HCT116 (cell line): ENCODE measurements at regions not wholly inside any gene's neighbourhood (a gene's known extent, or its start where the extent isn't known, plus 50 kb on each side); places are given as distances from the start of the nearest gene placed in this dataset.

Experiments used
- ATAC-seq: fragments of 200-7000 bp; cut with Tn5 transposase; 2 replicates; pipeline ENCODE4 v1.9.1; 2020; ENCODE audit warnings: mild to moderate bottlenecking, moderate library complexity
- BruUV-seq: library from RNA; stranded (reverse); fragments of 400-500 nt; replicated peaks from 2 replicates; lab custom pipeline; 2021; lab: Mats Ljungman, UMichigan
- CTCF ChIA-PET: fragments of 300-600 bp; sonication (Branson Sonifier 250); formaldehyde crosslinking; loops from one replicate; lab custom pipeline; 2021; ENCODE audit warnings: antibody characterized with exemption; lab: Charles Lee
- POLR2A ChIA-PET: fragments of 300-600, 350-600 bp; sonication (Branson Sonifier 250); formaldehyde crosslinking; loops from one replicate; lab custom pipeline; 2021; ENCODE audit warnings: antibody characterized with exemption; lab: Charles Lee
- RAD21 ChIA-PET, 2 experiments: fragments of 300-600 bp; sonication (Branson Sonifier 250); formaldehyde crosslinking; loops; one replicate each; lab custom pipeline; 2023; ENCODE audit warnings: low total read pairs in 2 of 2; ENCODE audit not compliant: uncharacterized antibody in 2 of 2, unreplicated experiment in 2 of 2, low non-redundant PET in 1 of 2; lab: Charles Lee
- DNase-seq: peaks from one replicate; pipeline ENCODE4 v3.0.0-alpha.2; 2010; ENCODE audit warnings: low read depth, low spot score
- H2AFZ ChIP-seq: fragments of 200-600 bp; shearing (Covaris generic), sonication (generic); 2 replicates; pipeline ENCODE4 v1.6.1; 2017; ENCODE audit warnings: low read depth, mixed run types, mixed read lengths, antibody characterized with exemption, low read length; ENCODE audit not compliant: poor library complexity, severe bottlenecking
- H3K27ac ChIP-seq: 2 replicates; pipeline ENCODE4 v1.5.1; 2012; ENCODE audit warnings: low read depth, low read length
- H3K27me3 ChIP-seq: fragments of 200-600 bp; sonication (generic); 2 replicates; pipeline ENCODE4 v1.6.1; 2016; ENCODE audit warnings: mixed run types, low read length, mixed read lengths; ENCODE audit not compliant: insufficient read depth
- H3K36me3 ChIP-seq, 2 experiments: fragments of 200-500 bp in 1 of 2; fragments of 200-600 bp in 1 of 2; sonication (Bioruptor generic) in 1 of 2; sonication (generic) in 1 of 2; 2 replicates each; pipeline versions ENCODE4 v1.5.1 to v1.6.1; 2014 to 2016; ENCODE audit warnings: low read length in 2 of 2, inconsistent platforms in 1 of 2, mixed read lengths in 1 of 2, mixed run types in 1 of 2; ENCODE audit not compliant: insufficient read depth in 2 of 2, control insufficient read depth in 1 of 2
- H3K4me1 ChIP-seq, 2 experiments: fragments of 200-600 bp in 1 of 2; sonication (generic) in 1 of 2; 2 replicates each; pipeline versions ENCODE4 v1.5.1 to v1.6.1; 2012 to 2017; ENCODE audit warnings: low read length in 2 of 2, inconsistent platforms in 1 of 2, mild to moderate bottlenecking in 1 of 2, mixed read lengths in 1 of 2, mixed run types in 1 of 2, moderate library complexity in 1 of 2; ENCODE audit not compliant: insufficient read depth in 2 of 2, control insufficient read depth in 1 of 2
- H3K4me2 ChIP-seq: fragments of 200-600 bp; sonication (generic); 2 replicates; pipeline ENCODE4 v1.6.1; 2017; ENCODE audit warnings: mixed run types, low read length, mixed read lengths
- H3K4me3 ChIP-seq, 2 experiments: fragments of 200-600 bp in 1 of 2; sonication (generic) in 1 of 2; replicated peaks in 1 of 2; 2 replicates each; pipeline ENCODE4 v1.5.1; 2011 to 2016; ENCODE audit warnings: low read length in 2 of 2, control low read depth in 1 of 2, low read depth in 1 of 2, mild to moderate bottlenecking in 1 of 2, mixed read lengths in 1 of 2, mixed run types in 1 of 2
- H3K79me2 ChIP-seq: fragments of 200-600 bp; sonication (generic); 2 replicates; pipeline ENCODE4 v1.6.1; 2017; ENCODE audit warnings: mild to moderate bottlenecking, mixed run types, low read length, moderate library complexity, mixed read lengths; ENCODE audit not compliant: insufficient read depth
- H3K9ac ChIP-seq: fragments of 200-600 bp; sonication (generic); 2 replicates; pipeline ENCODE4 v1.6.1; 2016; ENCODE audit warnings: low read length, mixed read lengths
- H3K9me2 ChIP-seq: fragments of 200-600 bp; sonication (generic), shearing (Covaris generic); 2 replicates; pipeline ENCODE4 v1.6.1; 2017; ENCODE audit warnings: mixed run types, mild to moderate bottlenecking, moderate library complexity; ENCODE audit not compliant: insufficient read depth
- H3K9me3 ChIP-seq, 2 experiments: fragments of 200-500 bp in 1 of 2; fragments of 200-600 bp in 1 of 2; sonication (Bioruptor generic) in 1 of 2; sonication (generic) in 1 of 2; 2 replicates each; pipeline ENCODE4 v1.6.1; 2014 to 2017; ENCODE audit warnings: low read length in 2 of 2, mixed read lengths in 2 of 2, inconsistent platforms in 1 of 2, low read depth in 1 of 2, mild to moderate bottlenecking in 1 of 2, mixed run types in 1 of 2, moderate library complexity in 1 of 2; ENCODE audit not compliant: control insufficient read depth in 1 of 2, insufficient read depth in 1 of 2
- H4K20me1 ChIP-seq: fragments of 200-600 bp; sonication (generic), shearing (Covaris generic); 2 replicates; pipeline ENCODE4 v1.6.1; 2017; ENCODE audit warnings: mixed run types, mild to moderate bottlenecking, moderate library complexity; ENCODE audit not compliant: insufficient read depth
- CTCF ChIP-seq, 3 experiments: fragments of 200-600 bp in 1 of 3; sonication (generic) in 1 of 3; IDR thresholded peaks in 2 of 3; conservative IDR thresholded peaks in 1 of 3; 2 replicates each; pipeline ENCODE4 v1.5.1; 2012 to 2017; ENCODE audit warnings: low read depth in 2 of 3, low read length in 2 of 3, antibody characterized with exemption in 1 of 3, borderline replicate concordance in 1 of 3, control low read depth in 1 of 3, mild to moderate bottlenecking in 1 of 3, mixed read lengths in 1 of 3, mixed run types in 1 of 3, moderate library complexity in 1 of 3; ENCODE audit not compliant: insufficient read depth in 1 of 3
- EGR1 ChIP-seq: IDR thresholded peaks from 2 replicates; pipeline ENCODE4 v1.6.1; 2012; ENCODE audit warnings: low read depth
- ELF1 ChIP-seq: IDR thresholded peaks from 2 replicates; pipeline ENCODE4 v1.6.1; 2012; ENCODE audit warnings: low read depth, borderline replicate concordance
- MAX ChIP-seq: IDR thresholded peaks from 2 replicates; pipeline ENCODE4 v1.6.1; 2012
- SP1 ChIP-seq: IDR thresholded peaks from 2 replicates; pipeline ENCODE4 v1.6.1; 2012; ENCODE audit warnings: low read depth
- SRF ChIP-seq: IDR thresholded peaks from 2 replicates; pipeline ENCODE4 v1.6.1; 2012; ENCODE audit warnings: low read depth
- intact Hi-C: fragments of 100-400 bp; cut with micrococcal nuclease; formaldehyde crosslinking; loops from 2 replicates; pipeline ENCODE4 v1.10.0; 2022

DNA sequence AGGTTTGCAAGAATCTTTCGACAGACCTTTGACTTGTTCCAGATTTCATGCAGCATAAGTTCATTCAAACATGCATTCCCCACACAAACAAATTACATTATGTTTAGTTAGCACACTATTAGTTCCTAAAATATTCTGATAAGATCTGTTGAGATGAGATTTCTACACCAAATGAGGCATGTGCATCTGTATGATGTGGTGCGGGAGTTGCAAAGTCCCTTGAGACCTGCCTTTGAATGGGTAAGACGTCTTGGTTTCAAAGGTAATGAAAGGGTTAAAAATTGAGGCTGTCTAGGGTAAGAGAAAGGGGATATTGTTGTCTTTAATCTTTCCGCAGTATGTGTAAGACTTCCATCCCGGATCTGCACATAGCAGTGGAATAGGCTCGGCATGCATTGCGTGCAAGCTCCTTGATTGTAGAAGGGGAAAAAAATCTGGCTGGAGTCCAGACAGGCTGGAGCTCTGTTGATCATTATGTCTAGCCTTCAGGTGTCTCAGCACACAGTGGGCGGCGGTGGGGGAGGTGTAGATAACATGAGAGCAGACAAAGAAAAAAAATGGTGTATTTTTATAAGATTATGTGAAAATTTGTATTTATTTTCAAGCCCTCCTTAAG, 296.6 kb downstream of the PTPRC start (continued):
- TF ChIP-seq ELF1 (no peak), SRF (peak; percentile 53), SP1 (peak; percentile 89)

DNA sequence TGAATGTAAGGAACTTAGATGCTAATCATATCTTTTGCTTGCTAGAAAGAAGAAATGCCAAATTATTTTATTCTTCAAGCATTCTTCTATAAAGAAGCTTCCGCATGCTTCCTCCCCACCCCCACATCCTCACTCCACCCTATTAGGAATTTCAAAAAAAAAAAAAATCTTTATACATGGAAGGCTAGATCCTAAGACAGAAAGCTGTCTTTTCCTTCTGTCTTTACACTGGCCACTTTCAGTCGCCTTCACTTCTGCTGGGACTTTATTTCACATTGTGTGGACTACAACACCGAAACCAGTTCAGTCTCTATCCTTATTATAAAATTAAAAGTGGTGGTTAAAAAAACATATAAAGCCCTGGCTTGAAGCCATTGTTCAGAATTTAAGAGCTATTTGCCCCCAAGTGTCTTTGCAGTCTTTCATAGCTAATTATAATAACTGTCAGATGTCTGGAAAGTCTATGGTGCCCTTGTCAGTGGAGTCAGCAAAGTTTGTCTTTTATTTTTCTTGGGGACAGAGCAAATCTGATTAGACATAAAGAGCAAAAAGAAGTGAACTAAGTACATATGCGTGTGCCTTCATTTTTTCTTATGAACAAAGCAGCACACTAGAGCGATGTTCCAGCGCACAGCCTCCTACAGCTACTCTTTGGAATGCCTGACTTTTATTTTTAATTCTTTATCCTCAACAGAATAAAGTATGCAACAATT, 297.7 kb downstream of the PTPRC start:
- DNase-seq: no peak
- Histone ChIP-seq H3K4me1 (peaks cover 22 to 58% of the 10 kb centered on the region in 2 experiments), H3K27me3 (no peaks in the 10 kb centered on the region), H2AFZ (no peak overlapping the region), H3K36me3 (no peaks in the 10 kb centered on the region), H3K9me2 (no peaks in the 10 kb centered on the region), H3K79me2 (peaks cover 30% of the 10 kb centered on the region), H4K20me1 (no peaks in the 10 kb centered on the region), H3K4me3 (peak overlapping the region; percentile 60 to 63), H3K9ac (peak overlapping the region; percentile 62), H3K27ac (peak overlapping the region; percentile 22; the same call in 1 of the 2 replicates), H3K4me2 (peak overlapping the region; percentile 82), H3K9me3 (no peaks in the 10 kb centered on the region)
- TSS peak; percentile 77 for BruUV-seq
- intact Hi-C loops: loop anchor here (2.0 kb wide), 1 partner anchor 486 kb away; no protein-coding TSS in a partner anchor
- TF ChIP-seq ELF1 (peak; percentile 11; the same call in 1 of the 2 replicates), MAX (peak; percentile 37; the same call in 1 of the 2 replicates), EGR1 (peak; percentile 17; the same call in 1 of the 2 replicates), CTCF (IDR thresholded peaks at IDR 0.05 in 2 of 3, conservative IDR thresholded peaks at IDR 0.05 in 1 of 3; ENCODE audit: borderline replicate concordance in 1 of 3, insufficient read depth in 1 of 3, low read depth in 2 of 3, low read length in 2 of 3) (no peak)
- CTCF ChIA-PET: interaction anchor here (1.5 kb wide), 1 partner anchor 307 kb away, joined by 3 read pairs; no protein-coding TSS in a partner anchor
- no peak for ATAC-seq
- POLR2A ChIA-PET: interaction anchor here (0.7 to 1.9 kb wide), 8 partner anchors 9 to 147 kb away, joined by 3 to 11 read pairs (median 4); no protein-coding TSS in a partner anchor
- RAD21 ChIA-PET: no interaction called here
